ENCODE measurements at regions not wholly inside any gene's neighbourhood (a gene's known extent, or its start where the extent isn't known, plus 50 kb on each side); places are given as distances from the start of the nearest gene placed in this dataset.

DNA sequence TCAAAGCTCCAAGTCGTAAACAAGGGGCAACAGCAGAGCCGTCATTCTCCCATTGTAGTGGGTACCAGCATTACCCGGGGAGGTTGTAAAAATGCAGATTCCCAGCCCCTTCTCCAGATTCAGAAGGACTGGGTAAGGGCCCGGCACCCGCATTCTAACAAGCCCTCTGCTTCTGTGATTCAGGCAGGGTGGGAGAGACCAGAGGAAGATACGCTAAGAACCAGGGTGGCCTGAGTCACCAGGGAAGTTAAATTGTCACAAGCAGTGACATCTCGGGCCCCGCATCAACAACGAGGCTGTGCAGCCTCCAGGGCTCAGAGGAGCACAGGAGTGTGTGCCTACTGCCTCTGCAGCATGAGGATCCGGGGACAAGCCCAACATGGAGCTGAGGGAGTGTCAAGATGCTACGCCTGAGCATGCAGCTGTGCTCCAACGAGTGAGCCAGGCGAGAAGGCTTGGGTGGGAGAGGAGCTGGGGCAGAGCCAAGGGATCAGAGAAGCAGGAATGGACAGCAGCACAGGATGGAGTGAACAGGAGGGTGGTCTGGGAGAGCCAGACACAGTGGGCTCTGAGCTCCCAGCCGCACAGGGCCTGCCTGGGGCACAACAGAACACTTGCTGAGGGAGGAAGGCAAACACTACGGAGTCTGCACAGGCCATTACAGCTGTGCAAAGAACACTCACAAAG lies 68.5 kb downstream of the CPN2 start:
- no peak overlapping the region for H2AFZ ChIP-seq (ENCODE audit: low read length)
- H3K4me3 ChIP-seq (ENCODE audit: low read depth, low read length, poor library complexity, severe bottlenecking): no peak overlapping the region
- H3K9me2 ChIP-seq (ENCODE audit: insufficient read depth, low read length): no peaks in the 10 kb centered on the region
- no TSS peak for BruUV-seq (replicated peaks)
- intact Hi-C loops (cut with micrococcal nuclease; ENCODE audit: unreplicated experiment): no loop called here
- no peaks in the 10 kb centered on the region for H3K36me3 ChIP-seq (ENCODE audit: insufficient read depth, low read length)
- no peaks in the 10 kb centered on the region for H3K4me1 ChIP-seq (ENCODE audit: insufficient read depth, low read length, poor library complexity, severe bottlenecking)
- no peak overlapping the region for H3K4me2 ChIP-seq (ENCODE audit: low read length)
- ChIA-PET CTCF (ENCODE audit: unreplicated experiment) (no interaction called here), POLR2A (interaction anchor here (1.8 kb wide), 1 partner anchor 8 kb away, joined by 4 read pairs; no protein-coding TSS in a partner anchor)
- no peak overlapping the region for H3K27ac ChIP-seq (ENCODE audit: low read depth, low read length, poor library complexity, severe bottlenecking)
- H3K79me2 ChIP-seq (ENCODE audit: insufficient read depth, low read depth, low read length): no peaks in the 10 kb centered on the region
- H3K9me3 ChIP-seq (ENCODE audit: low read length): no peaks in the 10 kb centered on the region
- no peak for DNase-seq (ENCODE audit: low spot score)
- H4K20me1 ChIP-seq (ENCODE audit: insufficient read depth, low read length): no peaks in the 10 kb centered on the region
- TF ChIP-seq, protein P1, sequence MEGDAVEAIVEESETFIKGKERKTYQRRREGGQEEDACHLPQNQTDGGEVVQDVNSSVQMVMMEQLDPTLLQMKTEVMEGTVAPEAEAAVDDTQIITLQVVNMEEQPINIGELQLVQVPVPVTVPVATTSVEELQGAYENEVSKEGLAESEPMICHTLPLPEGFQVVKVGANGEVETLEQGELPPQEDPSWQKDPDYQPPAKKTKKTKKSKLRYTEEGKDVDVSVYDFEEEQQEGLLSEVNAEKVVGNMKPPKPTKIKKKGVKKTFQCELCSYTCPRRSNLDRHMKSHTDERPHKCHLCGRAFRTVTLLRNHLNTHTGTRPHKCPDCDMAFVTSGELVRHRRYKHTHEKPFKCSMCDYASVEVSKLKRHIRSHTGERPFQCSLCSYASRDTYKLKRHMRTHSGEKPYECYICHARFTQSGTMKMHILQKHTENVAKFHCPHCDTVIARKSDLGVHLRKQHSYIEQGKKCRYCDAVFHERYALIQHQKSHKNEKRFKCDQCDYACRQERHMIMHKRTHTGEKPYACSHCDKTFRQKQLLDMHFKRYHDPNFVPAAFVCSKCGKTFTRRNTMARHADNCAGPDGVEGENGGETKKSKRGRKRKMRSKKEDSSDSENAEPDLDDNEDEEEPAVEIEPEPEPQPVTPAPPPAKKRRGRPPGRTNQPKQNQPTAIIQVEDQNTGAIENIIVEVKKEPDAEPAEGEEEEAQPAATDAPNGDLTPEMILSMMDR (conservative IDR thresholded peaks at IDR 0.05; ENCODE audit: low read length): no peak
- no peak for TF ChIP-seq EZH2phosphoT487 (IDR thresholded peaks at IDR 0.05; ENCODE audit: borderline replicate concordance, low read depth, low read length)

DNA sequence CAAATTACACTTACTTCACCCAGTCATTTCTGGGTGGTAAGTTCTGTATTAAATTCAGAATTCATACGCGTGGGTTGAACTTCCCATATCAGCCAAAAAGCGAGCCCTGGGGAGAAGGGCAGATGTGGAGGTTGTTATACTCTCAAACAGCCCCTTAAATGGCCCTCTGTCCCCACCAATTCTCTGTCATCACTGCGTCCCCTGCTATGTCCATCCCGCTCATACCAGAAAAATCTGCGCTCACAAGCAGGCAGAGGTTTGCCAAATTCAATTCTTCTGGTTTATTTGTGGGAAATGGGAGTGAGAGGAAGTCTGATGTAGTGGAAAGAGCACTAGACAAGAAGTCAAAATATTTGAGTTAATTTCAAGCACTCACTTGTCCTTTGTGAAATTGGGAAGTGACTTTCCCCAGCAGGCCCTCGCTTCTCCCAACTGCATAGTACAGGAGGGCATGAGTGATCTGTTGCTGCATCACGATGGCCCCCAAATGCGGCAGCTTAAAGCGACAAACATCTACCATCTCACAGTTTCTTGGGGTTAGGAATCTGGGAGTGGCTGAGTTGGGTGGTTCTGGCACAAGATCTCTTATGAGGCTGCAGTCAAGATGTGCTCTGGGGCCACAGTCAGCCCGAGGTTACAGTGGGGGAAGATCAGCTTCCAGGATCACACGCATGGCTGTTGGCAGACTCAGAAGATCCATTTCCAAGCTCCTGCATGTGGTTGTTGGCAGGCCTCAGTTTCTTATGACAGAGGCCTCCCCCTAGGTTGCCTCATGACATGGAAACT lies 67.7 kb downstream of the CPN2 start:
- no peaks in the 10 kb centered on the region for H3K9me2 ChIP-seq (ENCODE audit: insufficient read depth, low read length)
- intact Hi-C loops (cut with micrococcal nuclease; ENCODE audit: unreplicated experiment): loop anchor here (2.0 kb wide), 1 partner anchor 65 kb away; no protein-coding TSS in a partner anchor
- no peak overlapping the region for H3K27ac ChIP-seq (ENCODE audit: low read depth, low read length, poor library complexity, severe bottlenecking)
- no peak overlapping the region for H2AFZ ChIP-seq (ENCODE audit: low read length)
- no peak overlapping the region for H3K4me2 ChIP-seq (ENCODE audit: low read length)
- no peak overlapping the region for H3K4me3 ChIP-seq (ENCODE audit: low read depth, low read length, poor library complexity, severe bottlenecking)
- no peak for DNase-seq (ENCODE audit: low spot score)
- no peaks in the 10 kb centered on the region for H3K79me2 ChIP-seq (ENCODE audit: insufficient read depth, low read depth, low read length)
- no TSS peak for BruUV-seq (replicated peaks)
- POLR2A ChIA-PET: interaction anchor here (1.8 kb wide), 1 partner anchor 9 kb away, joined by 4 read pairs; no protein-coding TSS in a partner anchor
- no peaks in the 10 kb centered on the region for H3K36me3 ChIP-seq (ENCODE audit: insufficient read depth, low read length)
- no peaks in the 10 kb centered on the region for H3K4me1 ChIP-seq (ENCODE audit: insufficient read depth, low read length, poor library complexity, severe bottlenecking)
- no peaks in the 10 kb centered on the region for H4K20me1 ChIP-seq (ENCODE audit: insufficient read depth, low read length)
- H3K9me3 ChIP-seq (ENCODE audit: low read length): no peaks in the 10 kb centered on the region
- CTCF ChIA-PET (ENCODE audit: unreplicated experiment): no interaction called here
- TF ChIP-seq, protein P1 (conservative IDR thresholded peaks at IDR 0.05; ENCODE audit: low read length): no peak
- TF ChIP-seq EZH2phosphoT487 (IDR thresholded peaks at IDR 0.05; ENCODE audit: borderline replicate concordance, low read depth, low read length): no peak
